ENCODE measurements at regions not wholly inside any gene's neighbourhood (a gene's known extent, or its start where the extent isn't known, plus 50 kb on each side); places are given as distances from the start of the nearest gene placed in this dataset.
A peak's percentile ranks its signal among the peaks of the same experiment; 100 is the strongest.

DNA sequence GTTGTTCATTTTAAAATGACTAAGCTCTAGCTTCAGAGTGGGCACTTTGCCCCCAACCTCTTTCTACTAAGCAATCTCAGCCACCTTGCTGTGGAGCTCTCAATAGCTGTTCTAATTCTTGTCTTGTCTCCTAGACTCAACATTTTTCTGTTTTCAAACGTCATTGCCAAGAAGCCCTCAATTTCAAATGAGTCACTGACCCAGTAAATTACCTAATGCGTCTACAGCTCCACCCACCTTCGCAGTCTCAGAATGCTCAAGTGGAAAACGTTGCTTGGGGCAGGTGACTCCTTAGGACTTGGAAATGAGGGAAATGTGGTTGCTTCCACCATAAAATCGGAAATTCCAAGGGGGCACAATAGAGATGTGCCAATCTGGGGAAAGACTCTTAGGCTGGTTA is 59.0 kb downstream of the ING2 start:
- H3K4me3 ChIP-seq (replicated peaks; ENCODE audit: low read depth, low read length): no peak overlapping the region
- no peak for DNase-seq (ENCODE audit: extremely low read depth, low read depth)
- no peak for TF ChIP-seq CTCF (IDR thresholded peaks at IDR 0.05; ENCODE audit: low read depth, low read length, missing control alignments)

DNA sequence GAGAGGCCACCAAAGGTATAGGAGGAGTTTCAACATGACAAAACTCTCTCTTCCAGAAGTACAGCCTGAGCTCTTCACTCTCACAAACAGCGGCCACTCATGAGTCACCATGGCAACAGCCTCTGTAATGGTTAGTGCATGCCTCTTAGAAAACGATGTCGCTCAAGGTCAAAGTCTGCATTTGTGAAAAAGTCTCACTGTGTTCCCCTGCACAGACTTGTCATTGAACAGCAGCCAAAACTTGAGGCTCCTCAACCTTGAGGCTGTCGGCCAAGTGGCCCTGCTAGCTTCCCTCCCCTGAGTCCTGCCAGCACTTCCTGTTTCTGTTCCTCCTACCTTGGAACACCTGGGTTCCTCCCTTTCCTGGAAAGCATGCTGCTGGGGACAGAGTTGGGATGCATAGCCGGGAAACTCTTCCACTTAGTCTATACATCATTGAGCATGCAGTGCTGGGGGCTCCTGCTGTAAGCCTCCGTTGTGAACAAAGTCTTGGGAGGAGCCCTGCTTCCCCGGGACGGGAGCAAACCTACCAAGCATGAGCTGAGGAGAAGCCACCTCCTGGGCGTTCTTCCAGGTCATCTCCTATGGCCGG is 66.6 kb downstream of the ING2 start:
- H3K4me3 ChIP-seq (replicated peaks; ENCODE audit: low read depth, low read length): no peak overlapping the region
- peak; percentile 16 for DNase-seq (ENCODE audit: extremely low read depth, low read depth)
- TF ChIP-seq CTCF (IDR thresholded peaks at IDR 0.05; ENCODE audit: low read depth, low read length, missing control alignments): no peak

GRCh38 chr4:183576701-183577404 is 72.0 kb downstream of the ING2 start:
- no peak for TF ChIP-seq CTCF (IDR thresholded peaks at IDR 0.05; ENCODE audit: low read depth, low read length, missing control alignments)
- no peak for DNase-seq (ENCODE audit: extremely low read depth, low read depth)
- no peak overlapping the region for H3K4me3 ChIP-seq (replicated peaks; ENCODE audit: low read depth, low read length)

- no peak for DNase-seq (ENCODE audit: extremely low read depth, low read depth)
- no peak overlapping the region for H3K4me3 ChIP-seq (replicated peaks; ENCODE audit: low read depth, low read length)
- no peak for TF ChIP-seq CTCF (IDR thresholded peaks at IDR 0.05; ENCODE audit: low read depth, low read length, missing control alignments)
Measured at GRCh38 chr4:183580370-183580769, 75.5 kb downstream of the ING2 start.

- no peak for TF ChIP-seq CTCF (IDR thresholded peaks at IDR 0.05; ENCODE audit: low read depth, low read length, missing control alignments)
- no peak for DNase-seq (ENCODE audit: extremely low read depth, low read depth)
- H3K4me3 ChIP-seq (replicated peaks; ENCODE audit: low read depth, low read length): no peak overlapping the region
Measured at GRCh38 chr4:183580849-183581248, 76.0 kb downstream of the ING2 start.

- TF ChIP-seq CTCF (IDR thresholded peaks at IDR 0.05; ENCODE audit: low read depth, low read length, missing control alignments): no peak
- no peak overlapping the region for H3K4me3 ChIP-seq (replicated peaks; ENCODE audit: low read depth, low read length)
- no peak for DNase-seq (ENCODE audit: extremely low read depth, low read depth)
Measured at GRCh38 chr4:183586824-183587223, 72.2 kb downstream of the RWDD4 start.

Data from HFF-Myc (cell line).